Bronchial epithelial cell (primary cell): ENCODE measurements at regions not wholly inside any gene's neighbourhood (a gene's known extent, or its start where the extent isn't known, plus 50 kb on each side); places are given as distances from the start of the nearest gene placed in this dataset.
A peak's percentile ranks its signal among the peaks of the same experiment; 100 is the strongest.

Experiments
- DNase-seq: peaks from one replicate; pipeline ENCODE4 v3.0.0-alpha.2; 2010; ENCODE audit warnings: low read depth
- FAIRE-seq: peaks from 2 replicates; lab custom pipeline; 2011; peaks lifted over from hg19 to GRCh38; lab: Jason Lieb, UNC
- H3K27me3 ChIP-seq: 2 replicates; pipeline ENCODE4 v1.5.1; 2011; ENCODE audit warnings: low read length; ENCODE audit not compliant: control insufficient read depth, insufficient read depth
- H3K36me3 ChIP-seq: 2 replicates; pipeline ENCODE4 v1.5.1; 2011; ENCODE audit warnings: low read length; ENCODE audit not compliant: control insufficient read depth, insufficient read depth
- H3K4me3 ChIP-seq: 2 replicates; pipeline ENCODE4 v1.5.1; 2011; ENCODE audit warnings: mild to moderate bottlenecking, low read depth, low read length, control low read depth
- CTCF ChIP-seq: IDR thresholded peaks from 2 replicates; pipeline ENCODE4 v1.5.1; 2011; ENCODE audit warnings: mild to moderate bottlenecking, moderate library complexity, low read length, control low read depth, inconsistent platforms; ENCODE audit not compliant: insufficient read depth, severe bottlenecking

- Histone ChIP-seq H3K36me3 (no peaks in the 10 kb centered on the region), H3K4me3 (no peak overlapping the region), H3K27me3 (no peaks in the 10 kb centered on the region)
- TF ChIP-seq CTCF: no peak
- peak; percentile 3 for DNase-seq
- no peak for FAIRE-seq
These were observed 527.8 kb downstream of the KCTD16 start for GRCh38 chr5:144698484-144698883.

- FAIRE-seq (no peak), DNase-seq (peak; percentile 67)
- no peak for TF ChIP-seq CTCF
- H3K27me3 ChIP-seq: no peaks in the 10 kb centered on the region
- no peak overlapping the region for H3K4me3 ChIP-seq
- H3K36me3 ChIP-seq: no peaks in the 10 kb centered on the region
These were observed 527.2 kb downstream of the KCTD16 start for GRCh38 chr5:144697847-144698262.

GRCh38 chr5:144691936-144692335, 521.3 kb downstream of the KCTD16 start:
- FAIRE-seq: no peak
- Histone ChIP-seq H3K4me3 (no peak overlapping the region), H3K36me3 (no peaks in the 10 kb centered on the region), H3K27me3 (no peaks in the 10 kb centered on the region)
- DNase-seq: no peak
- no peak for TF ChIP-seq CTCF

- TF ChIP-seq CTCF: no peak
- no peak for DNase-seq
- Histone ChIP-seq H3K36me3 (no peaks in the 10 kb centered on the region), H3K27me3 (no peaks in the 10 kb centered on the region), H3K4me3 (no peak overlapping the region)
- FAIRE-seq: no peak
These were observed 514.2 kb downstream of the KCTD16 start for GRCh38 chr5:144684899-144685298.

- TF ChIP-seq CTCF: no peak
- no peak for DNase-seq
- H3K27me3 ChIP-seq: no peaks in the 10 kb centered on the region
- no peak for FAIRE-seq
- no peak overlapping the region for H3K4me3 ChIP-seq
- H3K36me3 ChIP-seq: no peaks in the 10 kb centered on the region
These were observed 510.0 kb downstream of the KCTD16 start for GRCh38 chr5:144680711-144681110.

- DNase-seq (no peak), FAIRE-seq (no peak)
- Histone ChIP-seq H3K27me3 (no peaks in the 10 kb centered on the region), H3K36me3 (no peaks in the 10 kb centered on the region), H3K4me3 (no peak overlapping the region)
- TF ChIP-seq CTCF: no peak
These were observed 500.4 kb downstream of the KCTD16 start for GRCh38 chr5:144671066-144671465.
